Gastroesophageal sphincter (tissue), 4 donors: ENCODE measurements at regions not wholly inside any gene's neighbourhood (a gene's known extent, or its start where the extent isn't known, plus 50 kb on each side); places are given as distances from the start of the nearest gene placed in this dataset.

Source experiments
- ATAC-seq: fragments of 150-250 bp; one replicate; pipeline ENCODE4 v1.9.1; 2016; ENCODE audit warnings: mild to moderate bottlenecking, moderate library complexity
- H3K27ac ChIP-seq, 4 donors: fragments of 200-600 bp; sonication (generic) in 3 of 4; 1 replicate in 3 of 4; 2 replicates in 1 of 4; pipeline ENCODE4 v1.5.1; 2016 to 2019
- H3K27me3 ChIP-seq: fragments of 200-600 bp; sonication (generic); one replicate; pipeline ENCODE4 v1.5.1; 2019
- H3K36me3 ChIP-seq, 2 donors: fragments of 200-600 bp; sonication (generic); one replicate each; pipeline ENCODE4 v1.5.1; 2019; ENCODE audit warnings: control low read depth in 1 of 2
- H3K4me1 ChIP-seq, 3 donors: fragments of 200-600 bp; sonication (generic); 1 replicate in 2 of 3; 2 replicates in 1 of 3; pipeline ENCODE4 v1.5.1; 2016 to 2019; ENCODE audit warnings: control low read depth in 2 of 3
- H3K4me3 ChIP-seq, 2 donors: fragments of 200-600 bp; sonication (generic); one replicate each; pipeline ENCODE4 v1.5.1; 2019; ENCODE audit warnings: mild to moderate bottlenecking in 1 of 2, moderate library complexity in 1 of 2
- H3K9me3 ChIP-seq, 3 donors: fragments of 200-600 bp; sonication (generic); one replicate each; pipeline ENCODE4 v1.5.1; 2017 to 2019; ENCODE audit warnings: control low read depth in 2 of 3
- CTCF ChIP-seq, 4 experiments: fragments of 200-600 bp in 2 of 4; fragments of 450-650 bp in 2 of 4; sonication (generic) in 1 of 4; IDR thresholded peaks; one replicate each; pipeline ENCODE4 v1.5.1; 2017 to 2019; ENCODE audit warnings: antibody characterized with exemption in 4 of 4, mild to moderate bottlenecking in 2 of 4, moderate library complexity in 2 of 4
- EP300 ChIP-seq: sonication (generic); formaldehyde crosslinking; IDR thresholded peaks from one replicate; pipeline ENCODE4 v1.6.1; 2017; ENCODE audit warnings: antibody characterized with exemption, mild to moderate bottlenecking
- POLR2A ChIP-seq, 2 donors: fragments of 450-650 bp; IDR thresholded peaks; one replicate each; pipeline ENCODE4 v1.6.1; 2017; ENCODE audit warnings: antibody characterized with exemption in 2 of 2, mild to moderate bottlenecking in 2 of 2, moderate library complexity in 1 of 2
- POLR2AphosphoS5 ChIP-seq: sonication (generic); formaldehyde crosslinking; IDR thresholded peaks from one replicate; pipeline ENCODE4 v1.6.1; 2017; ENCODE audit warnings: antibody characterized with exemption
- WGBS, 2 donors: methylation state at CpG; one replicate each; pipeline ENCODE4 v1.1.5; 2018; ENCODE audit warnings: low coverage in 1 of 2; 5-methylcytosine and 5-hydroxymethylcytosine counted together
- small RNA-seq, 4 donors: library from RNA; depleted of rRNA; stranded (forward); fragments of <200 nt; gene quantifications; one replicate each; pipeline ENCODE3, GENCODE V24; 2016

- Histone ChIP-seq H3K4me3 (no peak overlapping the region), H3K36me3 (no peaks in the 10 kb centered on the region), H3K4me1 (no peaks in the 10 kb centered on the region), H3K9me3 (peaks cover 0 to 11% (median 0%) of the 10 kb centered on the region in 3 donors), H3K27me3 (no peaks in the 10 kb centered on the region), H3K27ac (no peak overlapping the region)
- no peak for ATAC-seq
- 80 to 95% methylated on average over 2 of the region's 2 CpGs for WGBS, 2 donors
- no peak for TF ChIP-seq CTCF (IDR thresholded peaks at IDR 0.05)
- TF ChIP-seq POLR2A (IDR thresholded peaks at IDR 0.05) = no peak
- no peak for TF ChIP-seq POLR2AphosphoS5
- TF ChIP-seq EP300 = no peak
These were observed 82.2 kb upstream of the SLC24A2 start for GRCh38 chr9:19870988-19871387.

GRCh38 chr9:19840953-19841352 is 52.1 kb upstream of the SLC24A2 start:
- Histone ChIP-seq H3K9me3 (no peaks in the 10 kb centered on the region), H3K36me3 (no peaks in the 10 kb centered on the region), H3K27me3 (no peaks in the 10 kb centered on the region), H3K27ac (no peak overlapping the region), H3K4me3 (no peak overlapping the region), H3K4me1 (no peaks in the 10 kb centered on the region)
- ATAC-seq = no peak
- TF ChIP-seq POLR2AphosphoS5 = no peak
- 47 to 50% methylated on average over 1 of the region's 1 CpG for WGBS, 2 donors

Small RNA genes in the stretch of these regions (small RNA-seq; reads per million reads assigned to genes)
- 0 reads per million in 4 donors for gene AL158077.1
